Keratinocyte (primary cell): ENCODE measurements at regions not wholly inside any gene's neighbourhood (a gene's known extent, or its start where the extent isn't known, plus 50 kb on each side); places are given as distances from the start of the nearest gene placed in this dataset.

Experiments used
- EZH2 ChIP-seq: IDR thresholded peaks from one replicate; pipeline ENCODE4 v1.6.1; 2012; ENCODE audit warnings: inconsistent platforms, mild to moderate bottlenecking, low read length, moderate library complexity
- TF ChIP-seq, protein P1 (sequence below), 3 experiments: IDR thresholded peaks in 1 of 3; conservative IDR thresholded peaks in 1 of 3; optimal IDR thresholded peaks in 1 of 3; 2 replicates in 2 of 3; 3 replicates in 1 of 3; pipeline versions ENCODE3 to v1.5.1; 2011; ENCODE audit warnings: low read length in 3 of 3, mild to moderate bottlenecking in 3 of 3, moderate library complexity in 2 of 3, control low read depth in 1 of 3, inconsistent platforms in 1 of 3; ENCODE audit not compliant: insufficient read depth in 2 of 3; ENCODE audit errors: extremely low read depth in 1 of 3

- TF ChIP-seq, protein P1, sequence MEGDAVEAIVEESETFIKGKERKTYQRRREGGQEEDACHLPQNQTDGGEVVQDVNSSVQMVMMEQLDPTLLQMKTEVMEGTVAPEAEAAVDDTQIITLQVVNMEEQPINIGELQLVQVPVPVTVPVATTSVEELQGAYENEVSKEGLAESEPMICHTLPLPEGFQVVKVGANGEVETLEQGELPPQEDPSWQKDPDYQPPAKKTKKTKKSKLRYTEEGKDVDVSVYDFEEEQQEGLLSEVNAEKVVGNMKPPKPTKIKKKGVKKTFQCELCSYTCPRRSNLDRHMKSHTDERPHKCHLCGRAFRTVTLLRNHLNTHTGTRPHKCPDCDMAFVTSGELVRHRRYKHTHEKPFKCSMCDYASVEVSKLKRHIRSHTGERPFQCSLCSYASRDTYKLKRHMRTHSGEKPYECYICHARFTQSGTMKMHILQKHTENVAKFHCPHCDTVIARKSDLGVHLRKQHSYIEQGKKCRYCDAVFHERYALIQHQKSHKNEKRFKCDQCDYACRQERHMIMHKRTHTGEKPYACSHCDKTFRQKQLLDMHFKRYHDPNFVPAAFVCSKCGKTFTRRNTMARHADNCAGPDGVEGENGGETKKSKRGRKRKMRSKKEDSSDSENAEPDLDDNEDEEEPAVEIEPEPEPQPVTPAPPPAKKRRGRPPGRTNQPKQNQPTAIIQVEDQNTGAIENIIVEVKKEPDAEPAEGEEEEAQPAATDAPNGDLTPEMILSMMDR (optimal IDR thresholded peaks at IDR 0.05 in 1 of 3, IDR thresholded peaks at IDR 0.05 in 1 of 3, conservative IDR thresholded peaks at IDR 0.05 in 1 of 3; ENCODE audit: extremely low read depth in 1 of 3, insufficient read depth in 2 of 3, low read length in 3 of 3): no peak
- no peak for TF ChIP-seq EZH2
Measured at GRCh38 chr14:101071493-101071906, 168.0 kb upstream of the RTL1 start.
